GM23338 (cell line): ENCODE measurements at regions not wholly inside any gene's neighbourhood (a gene's known extent, or its start where the extent isn't known, plus 50 kb on each side); places are given as distances from the start of the nearest gene placed in this dataset.

Experiments
- ATAC-seq: fragments of 200-7000 bp; cut with Tn5 transposase; 3 replicates; pipeline ENCODE4 v1.9.1; 2020
- DNase-seq: peaks from one replicate; pipeline ENCODE4 v3.0.0-alpha.2; 2015; ENCODE audit warnings: low spot score
- H2AFZ ChIP-seq: fragments of 200-600 bp; sonication (generic); 2 replicates; pipeline ENCODE4 v1.8.0; 2016; ENCODE audit warnings: antibody characterized with exemption, mild to moderate bottlenecking, moderate library complexity
- H3F3A ChIP-seq: fragments of 200-600 bp; sonication (generic); replicated peaks from 2 replicates; pipeline ENCODE4 v1.8.0; 2017; ENCODE audit warnings: antibody characterized with exemption, mixed run types, low read depth
- H3K27ac ChIP-seq: fragments of 200-600 bp; sonication (generic); 2 replicates; pipeline ENCODE4 v1.6.1; 2016; ENCODE audit warnings: low read depth
- H3K27me3 ChIP-seq: fragments of 200-600 bp; sonication (generic); 2 replicates; pipeline ENCODE4 v1.8.0; 2016; ENCODE audit warnings: mild to moderate bottlenecking, mixed run types, moderate library complexity; ENCODE audit not compliant: insufficient read depth
- H3K36me3 ChIP-seq: fragments of 200-600 bp; sonication (generic); 2 replicates; pipeline ENCODE4 v1.8.0; 2016; ENCODE audit warnings: mild to moderate bottlenecking; ENCODE audit not compliant: insufficient read depth
- H3K4me1 ChIP-seq: fragments of 200-600 bp; sonication (generic); 2 replicates; pipeline ENCODE4 v1.8.0; 2016; ENCODE audit warnings: mild to moderate bottlenecking, moderate library complexity; ENCODE audit not compliant: insufficient read depth
- H3K4me2 ChIP-seq: fragments of 200-600 bp; sonication (generic); 2 replicates; pipeline ENCODE4 v1.7.1; 2017; ENCODE audit warnings: mixed run types
- H3K4me3 ChIP-seq: fragments of 200-600 bp; sonication (generic); 2 replicates; pipeline ENCODE4 v1.6.1; 2016; ENCODE audit warnings: mixed run types
- H3K79me2 ChIP-seq: fragments of 200-600 bp; sonication (generic); replicated peaks from 2 replicates; pipeline ENCODE4 v1.8.0; 2017; ENCODE audit warnings: mild to moderate bottlenecking; ENCODE audit not compliant: insufficient read depth
- H3K9me2 ChIP-seq: fragments of 200-600 bp; sonication (generic); 2 replicates; pipeline ENCODE4 v1.8.0; 2017; ENCODE audit not compliant: insufficient read depth
- H4K20me1 ChIP-seq: fragments of 200-600 bp; sonication (generic); replicated peaks from 2 replicates; pipeline ENCODE4 v1.8.0; 2017; ENCODE audit warnings: mild to moderate bottlenecking; ENCODE audit not compliant: insufficient read depth
- H3K27ac Mint-ChIP-seq: 2 replicates; pipeline ENCODE4 v1.8.0; 2020; ENCODE audit warnings: inconsistent platforms, mild to moderate bottlenecking, moderate library complexity, mixed read lengths
- H3K27me3 Mint-ChIP-seq: 3 replicates; pipeline ENCODE4 v1.8.0; 2022; ENCODE audit warnings: low read depth, mild to moderate bottlenecking, moderate library complexity, mixed read lengths, inconsistent platforms; ENCODE audit not compliant: insufficient read depth, poor library complexity
- H3K36me3 Mint-ChIP-seq: 3 replicates; pipeline ENCODE4 v1.8.0; 2021; ENCODE audit warnings: low read depth, mild to moderate bottlenecking, inconsistent platforms, moderate library complexity, mixed read lengths
- H3K4me1 Mint-ChIP-seq: 3 replicates; pipeline ENCODE4 v1.8.0; 2020; ENCODE audit warnings: mild to moderate bottlenecking, inconsistent platforms, mixed read lengths
- H3K4me3 Mint-ChIP-seq: 3 replicates; pipeline ENCODE4 v1.8.0; 2021; ENCODE audit warnings: moderate library complexity, mild to moderate bottlenecking, inconsistent platforms, mixed read lengths
- H3K9me3 Mint-ChIP-seq: 3 replicates; pipeline ENCODE4 v1.8.0; 2020; ENCODE audit warnings: moderate library complexity, mild to moderate bottlenecking, inconsistent platforms, mixed read lengths
- CREB1 ChIP-seq: fragments of 250-450 bp; sonication (Bioruptor Pico); IDR thresholded peaks from 2 replicates; pipeline ENCODE4 v1.5.0; 2020; ENCODE audit warnings: low read depth, mild to moderate bottlenecking, moderate library complexity
- CTCF ChIP-seq, 2 experiments: fragments of 200-600 bp in 1 of 2; sonication (generic) in 1 of 2; conservative IDR thresholded peaks; 2 replicates each; pipeline versions ENCODE4 v1.5.1 to v1.6.1; 2016 to 2017; ENCODE audit warnings: antibody characterized with exemption in 2 of 2, low read depth in 2 of 2, mild to moderate bottlenecking in 2 of 2, moderate library complexity in 1 of 2
- EZH2 ChIP-seq: fragments of 200-600 bp; sonication (generic); IDR thresholded peaks from one replicate; pipeline ENCODE4 v1.8.0; 2017; ENCODE audit warnings: antibody characterized with exemption, mild to moderate bottlenecking, low read depth; ENCODE audit not compliant: unreplicated experiment
- EZH2phosphoT487 ChIP-seq: fragments of 200-600 bp; sonication (generic); IDR thresholded peaks from one replicate; pipeline ENCODE4 v1.8.1; 2018; ENCODE audit warnings: antibody characterized with exemption; ENCODE audit not compliant: unreplicated experiment
- JUNB ChIP-seq: IDR thresholded peaks from one replicate; pipeline ENCODE4 v1.6.1; 2016; ENCODE audit warnings: antibody characterized with exemption; ENCODE audit not compliant: unreplicated experiment
- ZNF331 ChIP-seq: fragments of 250-450 bp; sonication (Bioruptor Pico); IDR thresholded peaks from 2 replicates; pipeline ENCODE4 v1.5.0; 2020; ENCODE audit warnings: low read depth, mild to moderate bottlenecking, moderate library complexity
- TF ChIP-seq, protein P1 (sequence below): fragments of 250-450 bp; sonication (Bioruptor Pico); IDR thresholded peaks from 2 replicates; pipeline ENCODE4 v1.5.0; 2020; ENCODE audit warnings: mild to moderate bottlenecking, moderate library complexity

GRCh38 chr3:74562558-74563269, 51.7 kb downstream of the CNTN3 start (continued):
- no peak for TF ChIP-seq CTCF (conservative IDR thresholded peaks at IDR 0.05; ENCODE audit: low read depth in 2 of 2)
- no peak for TF ChIP-seq JUNB

GRCh38 chr3:74561881-74562280, 52.6 kb downstream of the CNTN3 start:
- Histone ChIP-seq H3K36me3 (no peaks in the 10 kb centered on the region), H4K20me1 (no peaks in the 10 kb centered on the region), H3K27ac (no peak overlapping the region), H3K27me3 (no peaks in the 10 kb centered on the region), H3K79me2 (no peaks in the 10 kb centered on the region), H3K4me3 (no peak overlapping the region), H3K4me1 (no peaks in the 10 kb centered on the region), H3K4me2 (no peak overlapping the region), H2AFZ (no peak overlapping the region), H3F3A (no peaks in the 10 kb centered on the region), H3K9me2 (no peaks in the 10 kb centered on the region)
- peaks cover 2% of the 10 kb centered on the region for H3K27me3 Mint-ChIP-seq
- ATAC-seq: no peak
- no peak for DNase-seq
- TF ChIP-seq JUNB (no peak), CREB1 (CRISPR knock-in tag) (no peak), CTCF (conservative IDR thresholded peaks at IDR 0.05; ENCODE audit: low read depth in 2 of 2) (no peak), ZNF331 (no peak), EZH2 (no peak), EZH2phosphoT487 (no peak)
- TF ChIP-seq, protein P1, sequence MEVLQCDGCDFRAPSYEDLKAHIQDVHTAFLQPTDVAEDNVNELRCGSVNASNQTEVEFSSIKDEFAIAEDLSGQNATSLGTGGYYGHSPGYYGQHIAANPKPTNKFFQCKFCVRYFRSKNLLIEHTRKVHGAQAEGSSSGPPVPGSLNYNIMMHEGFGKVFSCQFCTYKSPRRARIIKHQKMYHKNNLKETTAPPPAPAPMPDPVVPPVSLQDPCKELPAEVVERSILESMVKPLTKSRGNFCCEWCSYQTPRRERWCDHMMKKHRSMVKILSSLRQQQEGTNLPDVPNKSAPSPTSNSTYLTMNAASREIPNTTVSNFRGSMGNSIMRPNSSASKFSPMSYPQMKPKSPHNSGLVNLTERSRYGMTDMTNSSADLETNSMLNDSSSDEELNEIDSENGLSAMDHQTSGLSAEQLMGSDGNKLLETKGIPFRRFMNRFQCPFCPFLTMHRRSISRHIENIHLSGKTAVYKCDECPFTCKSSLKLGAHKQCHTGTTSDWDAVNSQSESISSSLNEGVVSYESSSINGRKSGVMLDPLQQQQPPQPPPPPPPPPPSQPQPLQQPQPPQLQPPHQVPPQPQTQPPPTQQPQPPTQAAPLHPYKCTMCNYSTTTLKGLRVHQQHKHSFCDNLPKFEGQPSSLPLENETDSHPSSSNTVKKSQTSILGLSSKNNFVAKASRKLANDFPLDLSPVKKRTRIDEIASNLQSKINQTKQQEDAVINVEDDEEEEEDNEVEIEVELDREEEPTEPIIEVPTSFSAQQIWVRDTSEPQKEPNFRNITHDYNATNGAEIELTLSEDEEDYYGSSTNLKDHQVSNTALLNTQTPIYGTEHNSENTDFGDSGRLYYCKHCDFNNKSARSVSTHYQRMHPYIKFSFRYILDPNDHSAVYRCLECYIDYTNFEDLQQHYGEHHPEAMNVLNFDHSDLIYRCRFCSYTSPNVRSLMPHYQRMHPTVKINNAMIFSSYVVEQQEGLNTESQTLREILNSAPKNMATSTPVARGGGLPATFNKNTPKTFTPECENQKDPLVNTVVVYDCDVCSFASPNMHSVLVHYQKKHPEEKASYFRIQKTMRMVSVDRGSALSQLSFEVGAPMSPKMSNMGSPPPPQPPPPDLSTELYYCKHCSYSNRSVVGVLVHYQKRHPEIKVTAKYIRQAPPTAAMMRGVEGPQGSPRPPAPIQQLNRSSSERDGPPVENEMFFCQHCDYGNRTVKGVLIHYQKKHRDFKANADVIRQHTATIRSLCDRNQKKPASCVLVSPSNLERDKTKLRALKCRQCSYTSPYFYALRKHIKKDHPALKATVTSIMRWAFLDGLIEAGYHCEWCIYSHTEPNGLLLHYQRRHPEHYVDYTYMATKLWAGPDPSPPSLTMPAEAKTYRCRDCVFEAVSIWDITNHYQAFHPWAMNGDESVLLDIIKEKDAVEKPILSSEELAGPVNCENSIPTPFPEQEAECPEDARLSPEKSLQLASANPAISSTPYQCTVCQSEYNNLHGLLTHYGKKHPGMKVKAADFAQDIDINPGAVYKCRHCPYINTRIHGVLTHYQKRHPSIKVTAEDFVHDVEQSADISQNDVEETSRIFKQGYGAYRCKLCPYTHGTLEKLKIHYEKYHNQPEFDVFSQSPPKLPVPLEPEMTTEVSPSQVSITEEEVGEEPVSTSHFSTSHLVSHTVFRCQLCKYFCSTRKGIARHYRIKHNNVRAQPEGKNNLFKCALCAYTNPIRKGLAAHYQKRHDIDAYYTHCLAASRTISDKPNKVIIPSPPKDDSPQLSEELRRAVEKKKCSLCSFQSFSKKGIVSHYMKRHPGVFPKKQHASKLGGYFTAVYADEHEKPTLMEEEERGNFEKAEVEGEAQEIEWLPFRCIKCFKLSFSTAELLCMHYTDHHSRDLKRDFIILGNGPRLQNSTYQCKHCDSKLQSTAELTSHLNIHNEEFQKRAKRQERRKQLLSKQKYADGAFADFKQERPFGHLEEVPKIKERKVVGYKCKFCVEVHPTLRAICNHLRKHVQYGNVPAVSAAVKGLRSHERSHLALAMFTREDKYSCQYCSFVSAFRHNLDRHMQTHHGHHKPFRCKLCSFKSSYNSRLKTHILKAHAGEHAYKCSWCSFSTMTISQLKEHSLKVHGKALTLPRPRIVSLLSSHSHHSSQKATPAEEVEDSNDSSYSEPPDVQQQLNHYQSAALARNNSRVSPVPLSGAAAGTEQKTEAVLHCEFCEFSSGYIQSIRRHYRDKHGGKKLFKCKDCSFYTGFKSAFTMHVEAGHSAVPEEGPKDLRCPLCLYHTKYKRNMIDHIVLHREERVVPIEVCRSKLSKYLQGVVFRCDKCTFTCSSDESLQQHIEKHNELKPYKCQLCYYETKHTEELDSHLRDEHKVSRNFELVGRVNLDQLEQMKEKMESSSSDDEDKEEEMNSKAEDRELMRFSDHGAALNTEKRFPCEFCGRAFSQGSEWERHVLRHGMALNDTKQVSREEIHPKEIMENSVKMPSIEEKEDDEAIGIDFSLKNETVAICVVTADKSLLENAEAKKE: no peak
- H3K4me3 Mint-ChIP-seq: no peak overlapping the region
- H3K9me3 Mint-ChIP-seq: peaks cover 21% of the 10 kb centered on the region
- H3K36me3 Mint-ChIP-seq: no peaks in the 10 kb centered on the region
- no peak overlapping the region for H3K27ac Mint-ChIP-seq
- no peaks in the 10 kb centered on the region for H3K4me1 Mint-ChIP-seq
